DOHH2 (cell line): ENCODE measurements at regions not wholly inside any gene's neighbourhood (a gene's known extent, or its start where the extent isn't known, plus 50 kb on each side); places are given as distances from the start of the nearest gene placed in this dataset.

ENCODE experiments used
- H3F3A ChIP-seq: fragments of 200-600 bp; sonication (generic), shearing (Covaris generic); 2 replicates; pipeline ENCODE4 v1.6.0; 2016; ENCODE audit warnings: antibody characterized with exemption, mild to moderate bottlenecking; ENCODE audit not compliant: control insufficient read depth, insufficient read depth
- H3K27ac ChIP-seq: fragments of 200-600 bp; sonication (generic); 2 replicates; pipeline ENCODE4 v1.5.1; 2014; ENCODE audit warnings: low read depth, mild to moderate bottlenecking, low read length, moderate library complexity
- H3K27me3 ChIP-seq: fragments of 200-600 bp; sonication (generic); 2 replicates; pipeline ENCODE4 v1.6.1; 2014; ENCODE audit warnings: mild to moderate bottlenecking, low read length, mixed read lengths; ENCODE audit not compliant: control insufficient read depth
- H3K36me3 ChIP-seq: fragments of 200-600 bp; sonication (generic); 2 replicates; pipeline ENCODE4 v1.6.1; 2014; ENCODE audit warnings: mild to moderate bottlenecking, low read length, moderate library complexity, mixed read lengths; ENCODE audit not compliant: control insufficient read depth
- H3K4me1 ChIP-seq: fragments of 200-600 bp; sonication (generic); 2 replicates; pipeline ENCODE4 v1.6.1; 2014; ENCODE audit warnings: mild to moderate bottlenecking, low read length, mixed read lengths; ENCODE audit not compliant: control insufficient read depth
- H3K4me2 ChIP-seq: fragments of 200-600 bp; sonication (generic); 2 replicates; pipeline ENCODE4 v1.6.0; 2014; ENCODE audit warnings: mild to moderate bottlenecking, low read length, moderate library complexity
- H3K4me3 ChIP-seq: fragments of 200-600 bp; sonication (generic); 2 replicates; pipeline ENCODE4 v1.5.1; 2014; ENCODE audit warnings: mild to moderate bottlenecking, low read length, mixed read lengths
- H3K79me2 ChIP-seq: fragments of 200-600 bp; sonication (generic); 2 replicates; pipeline ENCODE4 v1.6.1; 2014; ENCODE audit warnings: mild to moderate bottlenecking, low read length, mixed read lengths; ENCODE audit not compliant: control insufficient read depth
- H3K9me2 ChIP-seq: fragments of 200-600 bp; sonication (generic); replicated peaks from 2 replicates; pipeline ENCODE4 v1.6.1; 2014; ENCODE audit warnings: mild to moderate bottlenecking, low read length, mixed read lengths; ENCODE audit not compliant: control insufficient read depth
- H3K9me3 ChIP-seq: fragments of 200-600 bp; sonication (generic); 2 replicates; pipeline ENCODE4 v1.6.1; 2014; ENCODE audit warnings: antibody characterized with exemption, low read length, mixed read lengths; ENCODE audit not compliant: control insufficient read depth, insufficient read depth
- H4K20me1 ChIP-seq: fragments of 200-600 bp; sonication (generic); 2 replicates; pipeline ENCODE4 v1.6.0; 2014; ENCODE audit warnings: low read depth, mild to moderate bottlenecking, antibody characterized with exemption, low read length, moderate library complexity; ENCODE audit not compliant: control insufficient read depth, insufficient read depth
- EZH2phosphoT487 ChIP-seq: fragments of 200-600 bp; sonication (generic); IDR thresholded peaks from 2 replicates; pipeline ENCODE4 v1.6.1; 2017; ENCODE audit warnings: borderline replicate concordance, mild to moderate bottlenecking, antibody characterized with exemption, low read length, moderate library complexity, mixed read lengths
- TF ChIP-seq, protein P1 (sequence below): fragments of 200-600 bp; sonication (generic); IDR thresholded peaks from one replicate; pipeline ENCODE4 v1.5.1; 2014; ENCODE audit warnings: antibody characterized with exemption, mild to moderate bottlenecking, low read depth, low read length; ENCODE audit not compliant: poor library complexity, severe bottlenecking

DNA sequence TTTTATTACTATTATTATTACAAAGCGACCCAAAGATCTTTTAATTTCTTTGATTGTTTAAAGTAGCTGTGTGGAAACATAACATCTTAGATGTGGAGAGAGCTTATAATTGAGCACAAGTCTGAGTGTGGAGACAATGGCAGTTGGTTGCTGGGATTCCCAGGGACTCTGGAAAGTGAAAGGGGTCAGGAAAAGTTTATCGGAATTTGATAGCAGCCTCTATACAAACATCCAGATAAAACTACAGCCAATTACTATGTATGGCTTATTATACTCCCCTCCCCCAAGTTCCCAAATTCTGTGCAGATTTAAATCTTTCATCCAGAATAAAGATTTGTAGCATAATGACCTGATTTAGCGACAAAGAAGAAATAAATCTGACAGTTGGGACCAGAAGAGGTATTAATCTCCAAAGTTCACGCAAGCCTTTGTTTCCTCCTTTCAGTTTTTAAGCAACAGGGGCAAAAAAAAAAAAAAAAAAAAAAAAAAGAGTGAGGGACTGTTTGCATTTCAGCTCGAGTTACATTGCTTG is 121.4 kb upstream of the MAP3K7 start:
- Histone ChIP-seq H3K9me3 (no peaks in the 10 kb centered on the region), H3K79me2 (no peaks in the 10 kb centered on the region), H4K20me1 (no peaks in the 10 kb centered on the region), H3K4me2 (no peak overlapping the region), H3F3A (no peaks in the 10 kb centered on the region), H3K9me2 (no peaks in the 10 kb centered on the region), H3K36me3 (no peaks in the 10 kb centered on the region), H3K27me3 (peaks cover 3% of the 10 kb centered on the region; the same call in 1 of the 2 replicates), H3K4me3 (no peak overlapping the region), H3K27ac (no peak overlapping the region), H3K4me1 (no peaks in the 10 kb centered on the region)
- no peak for TF ChIP-seq EZH2phosphoT487
- TF ChIP-seq, protein P1, sequence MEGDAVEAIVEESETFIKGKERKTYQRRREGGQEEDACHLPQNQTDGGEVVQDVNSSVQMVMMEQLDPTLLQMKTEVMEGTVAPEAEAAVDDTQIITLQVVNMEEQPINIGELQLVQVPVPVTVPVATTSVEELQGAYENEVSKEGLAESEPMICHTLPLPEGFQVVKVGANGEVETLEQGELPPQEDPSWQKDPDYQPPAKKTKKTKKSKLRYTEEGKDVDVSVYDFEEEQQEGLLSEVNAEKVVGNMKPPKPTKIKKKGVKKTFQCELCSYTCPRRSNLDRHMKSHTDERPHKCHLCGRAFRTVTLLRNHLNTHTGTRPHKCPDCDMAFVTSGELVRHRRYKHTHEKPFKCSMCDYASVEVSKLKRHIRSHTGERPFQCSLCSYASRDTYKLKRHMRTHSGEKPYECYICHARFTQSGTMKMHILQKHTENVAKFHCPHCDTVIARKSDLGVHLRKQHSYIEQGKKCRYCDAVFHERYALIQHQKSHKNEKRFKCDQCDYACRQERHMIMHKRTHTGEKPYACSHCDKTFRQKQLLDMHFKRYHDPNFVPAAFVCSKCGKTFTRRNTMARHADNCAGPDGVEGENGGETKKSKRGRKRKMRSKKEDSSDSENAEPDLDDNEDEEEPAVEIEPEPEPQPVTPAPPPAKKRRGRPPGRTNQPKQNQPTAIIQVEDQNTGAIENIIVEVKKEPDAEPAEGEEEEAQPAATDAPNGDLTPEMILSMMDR: no peak

DNA sequence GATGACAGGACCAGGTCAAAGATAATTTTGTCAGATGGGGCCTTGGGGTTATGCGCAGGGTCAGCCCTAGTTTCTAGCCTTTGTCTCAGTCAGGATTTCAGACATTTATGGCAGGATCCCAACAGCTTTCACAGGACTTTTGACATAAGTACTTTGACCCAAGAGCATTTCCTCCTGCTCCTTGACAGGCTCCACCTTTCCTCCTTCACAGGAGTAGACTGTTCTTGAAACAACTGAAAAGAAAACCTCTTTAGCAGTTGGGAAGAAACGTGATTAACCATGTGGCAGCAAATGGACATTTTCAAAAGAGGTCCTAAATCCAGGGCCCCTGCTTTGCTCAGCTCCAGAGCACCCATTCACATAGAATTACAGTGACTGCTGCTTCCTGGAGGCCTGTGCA is 120.4 kb upstream of the MAP3K7 start:
- Histone ChIP-seq H3K79me2 (no peaks in the 10 kb centered on the region), H3K4me1 (no peaks in the 10 kb centered on the region), H3K27ac (no peak overlapping the region), H3K4me3 (no peak overlapping the region), H3K36me3 (no peaks in the 10 kb centered on the region), H3K27me3 (peaks cover 3% of the 10 kb centered on the region; the same call in 1 of the 2 replicates), H3F3A (no peaks in the 10 kb centered on the region), H3K4me2 (no peak overlapping the region), H3K9me3 (no peaks in the 10 kb centered on the region), H3K9me2 (no peaks in the 10 kb centered on the region), H4K20me1 (no peaks in the 10 kb centered on the region)
- TF ChIP-seq, protein P1: no peak
- no peak for TF ChIP-seq EZH2phosphoT487

DNA sequence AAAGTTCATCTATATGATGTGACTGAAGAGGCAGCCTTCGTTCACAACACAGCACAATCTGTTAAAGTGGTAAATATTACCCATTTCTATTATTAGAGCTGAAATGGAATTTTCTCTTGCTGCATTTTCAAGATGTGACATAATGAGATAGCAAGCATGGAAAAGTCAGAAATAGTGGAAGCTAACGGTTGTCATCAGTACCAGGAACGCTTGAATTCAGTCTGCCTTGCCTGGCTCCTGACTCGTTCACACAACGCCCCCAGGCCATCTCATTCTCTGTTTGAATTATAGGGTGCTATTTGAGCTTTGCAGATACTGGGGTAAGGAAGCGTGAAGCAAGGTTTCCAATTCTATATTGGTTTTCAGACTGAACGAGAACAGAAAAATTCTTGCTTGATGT is 116.5 kb upstream of the MAP3K7 start:
- Histone ChIP-seq H3K9me3 (no peaks in the 10 kb centered on the region), H3K27me3 (peaks cover 3% of the 10 kb centered on the region), H3K79me2 (no peaks in the 10 kb centered on the region), H3K27ac (no peak overlapping the region), H3K9me2 (no peaks in the 10 kb centered on the region), H3K36me3 (no peaks in the 10 kb centered on the region), H4K20me1 (no peaks in the 10 kb centered on the region), H3K4me2 (no peak overlapping the region), H3F3A (no peaks in the 10 kb centered on the region), H3K4me1 (peaks cover 8% of the 10 kb centered on the region), H3K4me3 (no peak overlapping the region)
- TF ChIP-seq, protein P1: no peak
- no peak for TF ChIP-seq EZH2phosphoT487
